GM12892 (cell line): ENCODE measurements at regions not wholly inside any gene's neighbourhood (a gene's known extent, or its start where the extent isn't known, plus 50 kb on each side); places are given as distances from the start of the nearest gene placed in this dataset.

ENCODE experiments used
- POLR2A ChIP-seq: IDR thresholded peaks from 2 replicates; pipeline ENCODE4 v1.6.1; 2011; ENCODE audit warnings: low read depth, low read length, control low read depth
- POLR2AphosphoS5 ChIP-seq: IDR thresholded peaks from 2 replicates; pipeline ENCODE4 v1.6.1; 2011; ENCODE audit warnings: low read depth, low read length, control low read depth

DNA sequence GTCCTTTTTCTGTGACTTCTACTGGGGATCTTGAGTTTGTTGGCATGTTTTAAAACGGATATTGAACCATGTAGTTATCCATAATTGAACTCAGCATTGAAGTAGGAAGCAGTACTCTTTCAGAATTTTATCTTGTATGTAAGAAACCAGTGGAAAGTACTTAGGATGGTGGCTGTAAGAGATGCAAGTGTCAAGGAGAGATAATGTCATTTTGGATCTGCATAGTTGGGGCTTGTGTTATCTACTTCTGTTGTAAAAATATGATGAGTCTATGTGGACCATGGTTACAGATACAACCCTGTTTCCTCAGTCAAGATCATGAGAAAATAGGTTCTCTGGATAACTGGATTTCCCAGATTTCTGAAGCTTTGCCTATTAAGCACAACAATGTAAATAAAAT lies 113.7 kb downstream of the NAB1 start:
- TF ChIP-seq POLR2AphosphoS5: no peak
- TF ChIP-seq POLR2A: no peak
